ENCODE measurements at regions not wholly inside any gene's neighbourhood (a gene's known extent, or its start where the extent isn't known, plus 50 kb on each side); places are given as distances from the start of the nearest gene placed in this dataset.

- Histone ChIP-seq H2AFZ (ENCODE audit: low read length, unreplicated experiment) (no peak overlapping the region), H3K27ac (ENCODE audit: low read depth, low read length) (no peak overlapping the region), H3K36me3 (ENCODE audit: insufficient read depth, low read length) (no peaks in the 10 kb centered on the region), H3K4me1 (ENCODE audit: control insufficient read depth, insufficient read depth, low read length, unreplicated experiment) (peaks cover 15% of the 10 kb centered on the region), H3K4me3 (ENCODE audit: low read depth, low read length) (no peak overlapping the region), H3K27me3 (ENCODE audit: insufficient read depth, low read length) (no peaks in the 10 kb centered on the region), H3K79me2 (ENCODE audit: control insufficient read depth, insufficient read depth, low read length, unreplicated experiment) (no peaks in the 10 kb centered on the region)
Observed at GRCh38 chr10:43964486-43964885, 315.8 kb upstream of the ZNF32 start.

- Histone ChIP-seq H3K36me3 (ENCODE audit: insufficient read depth, low read length) (no peaks in the 10 kb centered on the region), H3K4me3 (ENCODE audit: low read depth, low read length) (no peak overlapping the region), H2AFZ (ENCODE audit: low read length, unreplicated experiment) (no peak overlapping the region), H3K27me3 (ENCODE audit: insufficient read depth, low read length) (no peaks in the 10 kb centered on the region), H3K27ac (ENCODE audit: low read depth, low read length) (no peak overlapping the region), H3K4me1 (ENCODE audit: control insufficient read depth, insufficient read depth, low read length, unreplicated experiment) (peaks cover 15% of the 10 kb centered on the region), H3K79me2 (ENCODE audit: control insufficient read depth, insufficient read depth, low read length, unreplicated experiment) (no peaks in the 10 kb centered on the region)
Observed at GRCh38 chr10:43963793-43964425, 315.2 kb upstream of the ZNF32 start.

GRCh38 chr10:43963379-43963778 is 314.7 kb upstream of the ZNF32 start:
- peaks cover 15% of the 10 kb centered on the region for H3K4me1 ChIP-seq (ENCODE audit: control insufficient read depth, insufficient read depth, low read length, unreplicated experiment)
- H3K4me3 ChIP-seq (ENCODE audit: low read depth, low read length): no peak overlapping the region
- H3K27ac ChIP-seq (ENCODE audit: low read depth, low read length): no peak overlapping the region
- H3K27me3 ChIP-seq (ENCODE audit: insufficient read depth, low read length): no peaks in the 10 kb centered on the region
- no peaks in the 10 kb centered on the region for H3K36me3 ChIP-seq (ENCODE audit: insufficient read depth, low read length)
- no peak overlapping the region for H2AFZ ChIP-seq (ENCODE audit: low read length, unreplicated experiment)
- H3K79me2 ChIP-seq (ENCODE audit: control insufficient read depth, insufficient read depth, low read length, unreplicated experiment): no peaks in the 10 kb centered on the region

- H3K4me3 ChIP-seq (ENCODE audit: low read depth, low read length): no peak overlapping the region
Observed at GRCh38 chr10:43962346-43963191, 313.9 kb upstream of the ZNF32 start.

GRCh38 chr10:43961523-43962345 is 313.1 kb upstream of the ZNF32 start:
- H3K4me3 ChIP-seq (ENCODE audit: low read depth, low read length): no peak overlapping the region
- no peaks in the 10 kb centered on the region for H3K79me2 ChIP-seq (ENCODE audit: control insufficient read depth, insufficient read depth, low read length, unreplicated experiment)
- peaks cover 15% of the 10 kb centered on the region for H3K4me1 ChIP-seq (ENCODE audit: control insufficient read depth, insufficient read depth, low read length, unreplicated experiment)
- 0 out of 2 replicates have a peak, but pooled peaks cover 5% of the 10 kb centered on the region for H3K27me3 ChIP-seq (ENCODE audit: insufficient read depth, low read length)
- no peak overlapping the region for H3K27ac ChIP-seq (ENCODE audit: low read depth, low read length)
- H3K36me3 ChIP-seq (ENCODE audit: insufficient read depth, low read length): no peaks in the 10 kb centered on the region
- no peak overlapping the region for H2AFZ ChIP-seq (ENCODE audit: low read length, unreplicated experiment)

More at GRCh38 chr10:43962346-43963191, 313.9 kb upstream of the ZNF32 start:
- H3K79me2 ChIP-seq (ENCODE audit: control insufficient read depth, insufficient read depth, low read length, unreplicated experiment): no peaks in the 10 kb centered on the region
- H3K27ac ChIP-seq (ENCODE audit: low read depth, low read length): no peak overlapping the region
- H3K4me1 ChIP-seq (ENCODE audit: control insufficient read depth, insufficient read depth, low read length, unreplicated experiment): peaks cover 15% of the 10 kb centered on the region
- no peaks in the 10 kb centered on the region for H3K27me3 ChIP-seq (ENCODE audit: insufficient read depth, low read length)
- no peak overlapping the region for H2AFZ ChIP-seq (ENCODE audit: low read length, unreplicated experiment)
- no peaks in the 10 kb centered on the region for H3K36me3 ChIP-seq (ENCODE audit: insufficient read depth, low read length)

GRCh38 chr10:43960981-43961380 is 312.3 kb upstream of the ZNF32 start:
- no peaks in the 10 kb centered on the region for H3K36me3 ChIP-seq (ENCODE audit: insufficient read depth, low read length)
- H3K4me3 ChIP-seq (ENCODE audit: low read depth, low read length): no peak overlapping the region
- peaks cover 15% of the 10 kb centered on the region for H3K4me1 ChIP-seq (ENCODE audit: control insufficient read depth, insufficient read depth, low read length, unreplicated experiment)
- H2AFZ ChIP-seq (ENCODE audit: low read length, unreplicated experiment): no peak overlapping the region
- H3K27ac ChIP-seq (ENCODE audit: low read depth, low read length): no peak overlapping the region
- H3K27me3 ChIP-seq (ENCODE audit: insufficient read depth, low read length): 0 out of 2 replicates have a peak, but pooled peaks cover 5% of the 10 kb centered on the region
- no peaks in the 10 kb centered on the region for H3K79me2 ChIP-seq (ENCODE audit: control insufficient read depth, insufficient read depth, low read length, unreplicated experiment)

- H3K79me2 ChIP-seq (ENCODE audit: control insufficient read depth, insufficient read depth, low read length, unreplicated experiment): no peaks in the 10 kb centered on the region
- H3K27me3 ChIP-seq (ENCODE audit: insufficient read depth, low read length): 0 out of 2 replicates have a peak, but pooled peaks cover 5% of the 10 kb centered on the region
- peaks cover 13% of the 10 kb centered on the region for H3K4me1 ChIP-seq (ENCODE audit: control insufficient read depth, insufficient read depth, low read length, unreplicated experiment)
- no peak overlapping the region for H3K4me3 ChIP-seq (ENCODE audit: low read depth, low read length)
- H3K27ac ChIP-seq (ENCODE audit: low read depth, low read length): no peak overlapping the region
- no peak overlapping the region for H2AFZ ChIP-seq (ENCODE audit: low read length, unreplicated experiment)
- H3K36me3 ChIP-seq (ENCODE audit: insufficient read depth, low read length): no peaks in the 10 kb centered on the region
Observed at GRCh38 chr10:43960477-43960876, 311.8 kb upstream of the ZNF32 start.

GRCh38 chr10:43960135-43960415 is 311.4 kb upstream of the ZNF32 start:
- H3K36me3 ChIP-seq (ENCODE audit: insufficient read depth, low read length): no peaks in the 10 kb centered on the region
- no peak overlapping the region for H2AFZ ChIP-seq (ENCODE audit: low read length, unreplicated experiment)
- no peak overlapping the region for H3K4me3 ChIP-seq (ENCODE audit: low read depth, low read length)
- peaks cover 9% of the 10 kb centered on the region for H3K4me1 ChIP-seq (ENCODE audit: control insufficient read depth, insufficient read depth, low read length, unreplicated experiment)
- H3K79me2 ChIP-seq (ENCODE audit: control insufficient read depth, insufficient read depth, low read length, unreplicated experiment): no peaks in the 10 kb centered on the region
- H3K27me3 ChIP-seq (ENCODE audit: insufficient read depth, low read length): 0 out of 2 replicates have a peak, but pooled peaks cover 5% of the 10 kb centered on the region
- no peak overlapping the region for H3K27ac ChIP-seq (ENCODE audit: low read depth, low read length)

GRCh38 chr10:43959364-43960134 is 310.9 kb upstream of the ZNF32 start:
- Histone ChIP-seq H3K36me3 (ENCODE audit: insufficient read depth, low read length) (no peaks in the 10 kb centered on the region), H3K27me3 (ENCODE audit: insufficient read depth, low read length) (0 out of 2 replicates have a peak, but pooled peaks cover 5% of the 10 kb centered on the region), H3K4me1 (ENCODE audit: control insufficient read depth, insufficient read depth, low read length, unreplicated experiment) (peaks cover 4% of the 10 kb centered on the region), H3K4me3 (ENCODE audit: low read depth, low read length) (no peak overlapping the region), H3K79me2 (ENCODE audit: control insufficient read depth, insufficient read depth, low read length, unreplicated experiment) (no peaks in the 10 kb centered on the region), H3K27ac (ENCODE audit: low read depth, low read length) (no peak overlapping the region), H2AFZ (ENCODE audit: low read length, unreplicated experiment) (no peak overlapping the region)

GRCh38 chr10:43958964-43959363 is 310.3 kb upstream of the ZNF32 start:
- Histone ChIP-seq H3K79me2 (ENCODE audit: control insufficient read depth, insufficient read depth, low read length, unreplicated experiment) (no peaks in the 10 kb centered on the region), H3K27me3 (ENCODE audit: insufficient read depth, low read length) (0 out of 2 replicates have a peak, but pooled peaks cover 5% of the 10 kb centered on the region), H3K36me3 (ENCODE audit: insufficient read depth, low read length) (no peaks in the 10 kb centered on the region), H2AFZ (ENCODE audit: low read length, unreplicated experiment) (no peak overlapping the region), H3K27ac (ENCODE audit: low read depth, low read length) (no peak overlapping the region), H3K4me3 (ENCODE audit: low read depth, low read length) (no peak overlapping the region), H3K4me1 (ENCODE audit: control insufficient read depth, insufficient read depth, low read length, unreplicated experiment) (no peaks in the 10 kb centered on the region)

Measured in ACC112 (cell line).